PC-9 (cell line): ENCODE measurements at regions not wholly inside any gene's neighbourhood (a gene's known extent, or its start where the extent isn't known, plus 50 kb on each side); places are given as distances from the start of the nearest gene placed in this dataset.
A peak's percentile ranks its signal among the peaks of the same experiment; 100 is the strongest.

Source experiments
- BruUV-seq: library from RNA; stranded (reverse); fragments of 400-500 nt; replicated peaks from 2 replicates; lab custom pipeline; 2021; lab: Mats Ljungman, UMichigan
- CTCF ChIA-PET: fragments of 300-600 bp; sonication (Branson Sonifier 250); formaldehyde crosslinking; loops from one replicate; lab custom pipeline; 2022; ENCODE audit warnings: antibody characterized with exemption; lab: Charles Lee
- POLR2A ChIA-PET: fragments of 300-600 bp; sonication (Branson Sonifier 250); formaldehyde crosslinking; loops from one replicate; lab custom pipeline; 2022; ENCODE audit warnings: antibody characterized with exemption; ENCODE audit not compliant: unreplicated experiment; lab: Charles Lee
- DNase-seq, 2 experiments: peaks; one replicate each; pipeline versions ENCODE4 v3.0.0 to v3.0.0-alpha.2; 2015 to 2022; ENCODE audit warnings: mixed read lengths in 1 of 2
- H2AFZ ChIP-seq: fragments of 200-600 bp; sonication (generic); 2 replicates; pipeline ENCODE4 v1.8.1; 2017; ENCODE audit warnings: antibody characterized with exemption
- H3F3A ChIP-seq: fragments of 200-600 bp; sonication (generic); 2 replicates; pipeline ENCODE4 v1.8.1; 2017; ENCODE audit warnings: antibody characterized with exemption, mild to moderate bottlenecking, low read depth; ENCODE audit not compliant: insufficient read depth
- H3K27ac ChIP-seq: fragments of 200-600 bp; sonication (generic); 2 replicates; pipeline ENCODE4 v1.6.1; 2016; ENCODE audit warnings: mixed run types
- H3K27me3 ChIP-seq: fragments of 200-600 bp; sonication (generic); 2 replicates; pipeline ENCODE4 v1.6.1; 2016; ENCODE audit warnings: low read depth, mixed run types; ENCODE audit not compliant: insufficient read depth
- H3K36me3 ChIP-seq: fragments of 200-600 bp; sonication (generic); 2 replicates; pipeline ENCODE4 v1.6.1; 2016; ENCODE audit warnings: low read depth, mixed run types
- H3K4me1 ChIP-seq: fragments of 200-600 bp; sonication (generic); replicated peaks from 2 replicates; pipeline ENCODE4 v1.6.1; 2016; ENCODE audit warnings: mixed run types; ENCODE audit not compliant: insufficient read depth
- H3K4me2 ChIP-seq: fragments of 200-600 bp; sonication (generic); 2 replicates; pipeline ENCODE4 v1.6.1; 2017; ENCODE audit warnings: mixed run types
- H3K4me3 ChIP-seq: fragments of 200-600 bp; sonication (generic); 2 replicates; pipeline ENCODE4 v1.6.1; 2016; ENCODE audit warnings: mixed run types
- H3K79me2 ChIP-seq: fragments of 200-600 bp; sonication (generic); 2 replicates; pipeline ENCODE4 v1.6.1; 2017; ENCODE audit warnings: low read depth, mixed run types
- H3K9me2 ChIP-seq: fragments of 200-600 bp; sonication (generic); 2 replicates; pipeline ENCODE4 v1.8.1; 2017; ENCODE audit warnings: mild to moderate bottlenecking; ENCODE audit not compliant: insufficient read depth
- H3K9me3 ChIP-seq: fragments of 200-600 bp; sonication (generic); 2 replicates; pipeline ENCODE4 v1.8.1; 2016; ENCODE audit warnings: low read depth; ENCODE audit not compliant: insufficient read depth
- H4K20me1 ChIP-seq: fragments of 200-600 bp; sonication (generic); 2 replicates; pipeline ENCODE4 v1.8.1; 2017; ENCODE audit not compliant: insufficient read depth
- CTCF ChIP-seq: fragments of 200-600 bp; sonication (generic); conservative IDR thresholded peaks from 2 replicates; pipeline ENCODE4 v1.6.1; 2017; ENCODE audit warnings: mixed run types, antibody characterized with exemption, mild to moderate bottlenecking, moderate library complexity
- EZH2 ChIP-seq: fragments of 200-600 bp; sonication (generic); IDR thresholded peaks from 2 replicates; pipeline ENCODE4 v1.8.0; 2017; ENCODE audit warnings: antibody characterized with exemption, low read depth
- intact Hi-C: fragments of 100-400 bp; cut with micrococcal nuclease; formaldehyde crosslinking; loops from one replicate; pipeline ENCODE4 v1.10.0; 2022; ENCODE audit not compliant: unreplicated experiment

DNA sequence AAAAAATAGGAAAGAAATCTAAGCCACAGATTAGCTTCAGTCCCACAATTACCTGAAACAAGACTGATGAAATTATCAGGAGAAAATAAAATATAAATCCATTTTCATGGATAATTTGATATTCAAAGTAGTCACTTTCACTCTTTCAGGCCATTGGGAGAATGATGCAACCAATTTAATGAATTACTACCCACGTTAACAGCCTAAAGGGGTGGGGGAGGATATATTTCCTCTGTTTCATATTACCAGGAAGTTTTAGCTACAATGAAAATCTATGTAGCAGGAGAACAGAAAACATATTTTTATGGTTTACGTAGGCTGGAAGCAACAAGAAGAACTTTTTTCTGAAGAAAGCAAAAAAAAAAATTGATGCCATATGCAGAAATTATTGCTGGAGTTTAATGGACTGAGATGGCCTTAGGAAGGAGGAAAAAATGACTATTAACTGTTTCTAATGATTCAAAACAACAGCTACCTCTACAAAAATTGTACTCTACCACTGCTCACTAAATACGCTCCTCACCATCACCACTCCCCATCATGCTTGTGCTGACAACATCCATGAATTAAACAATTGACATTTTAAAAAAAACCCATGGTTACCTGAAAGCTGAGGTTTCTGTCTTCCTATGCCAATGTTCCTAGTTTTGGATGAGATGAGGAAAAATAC lies 100.9 kb downstream of the CXXC4 start:
- no peaks in the 10 kb centered on the region for H4K20me1 ChIP-seq
- BruUV-seq, result no TSS peak
- H3K27me3 ChIP-seq, result no peaks in the 10 kb centered on the region
- no peak overlapping the region for H3K4me3 ChIP-seq
- H3K27ac ChIP-seq, result no peak overlapping the region
- DNase-seq, result no peak
- intact Hi-C loops, result no loop called here
- peak overlapping the region; percentile 66; the same call in 1 of the 2 replicates for H2AFZ ChIP-seq
- no peak overlapping the region for H3K4me2 ChIP-seq
- TF ChIP-seq EZH2, result no peak
- no peak for TF ChIP-seq CTCF
- no peaks in the 10 kb centered on the region for H3K36me3 ChIP-seq
- no peaks in the 10 kb centered on the region for H3K79me2 ChIP-seq
- no peaks in the 10 kb centered on the region for H3K4me1 ChIP-seq
- no peaks in the 10 kb centered on the region for H3K9me2 ChIP-seq
- CTCF ChIA-PET, result interaction anchor here (0.5 kb wide), 1 partner anchor 1329 kb away, joined by 3 read pairs; no protein-coding TSS in a partner anchor
- POLR2A ChIA-PET, result no interaction called here
- no peaks in the 10 kb centered on the region for H3F3A ChIP-seq
- no peaks in the 10 kb centered on the region for H3K9me3 ChIP-seq

- intact Hi-C loops, result no loop called here
- H3K4me3 ChIP-seq, result no peak overlapping the region
- no peak overlapping the region for H3K4me2 ChIP-seq
- ChIA-PET POLR2A (no interaction called here), CTCF (no interaction called here)
- no peaks in the 10 kb centered on the region for H3K36me3 ChIP-seq
- H3K27me3 ChIP-seq, result no peaks in the 10 kb centered on the region
- H3K4me1 ChIP-seq, result no peaks in the 10 kb centered on the region
- no peaks in the 10 kb centered on the region for H3K9me3 ChIP-seq
- no peaks in the 10 kb centered on the region for H3F3A ChIP-seq
- H3K9me2 ChIP-seq, result no peaks in the 10 kb centered on the region
- H4K20me1 ChIP-seq, result no peaks in the 10 kb centered on the region
- TF ChIP-seq EZH2 (no peak), CTCF (no peak)
- no peak for DNase-seq
- no peaks in the 10 kb centered on the region for H3K79me2 ChIP-seq
- no peak overlapping the region for H2AFZ ChIP-seq
- no peak overlapping the region for H3K27ac ChIP-seq
- no TSS peak for BruUV-seq
Measured at GRCh38 chr4:104385713-104386112, 109.0 kb downstream of the CXXC4 start.

GRCh38 chr4:104382961-104383360 lies 111.7 kb downstream of the CXXC4 start:
- Histone ChIP-seq H3K79me2 (no peaks in the 10 kb centered on the region), H3K9me3 (no peaks in the 10 kb centered on the region), H3K27ac (no peak overlapping the region), H3K9me2 (no peaks in the 10 kb centered on the region), H3F3A (no peaks in the 10 kb centered on the region), H3K27me3 (no peaks in the 10 kb centered on the region), H3K4me3 (no peak overlapping the region), H3K4me2 (no peak overlapping the region), H3K4me1 (no peaks in the 10 kb centered on the region), H2AFZ (no peak overlapping the region), H4K20me1 (no peaks in the 10 kb centered on the region), H3K36me3 (no peaks in the 10 kb centered on the region)
- intact Hi-C loops, result no loop called here
- ChIA-PET CTCF (no interaction called here), POLR2A (no interaction called here)
- DNase-seq, result no peak
- no peak for TF ChIP-seq CTCF
- TF ChIP-seq EZH2, result no peak
- no TSS peak for BruUV-seq
